ENCODE measurements at regions not wholly inside any gene's neighbourhood (a gene's known extent, or its start where the extent isn't known, plus 50 kb on each side); places are given as distances from the start of the nearest gene placed in this dataset.
A peak's percentile ranks its signal among the peaks of the same experiment; 100 is the strongest.

- DNase-seq (ENCODE audit: low read depth): peak; percentile 85
- H3K4me3 ChIP-seq (ENCODE audit: low read length): no peak overlapping the region
- TF ChIP-seq CTCF (conservative IDR thresholded peaks at IDR 0.05; ENCODE audit: low read length): no peak
Measured at GRCh38 chr16:59573528-59574271, 839.6 kb upstream of the GOT2 start.

GRCh38 chr16:59567496-59567895 lies 833.4 kb upstream of the GOT2 start:
- DNase-seq (ENCODE audit: low read depth): no peak
- H3K4me3 ChIP-seq (ENCODE audit: low read length): no peak overlapping the region
- TF ChIP-seq CTCF (conservative IDR thresholded peaks at IDR 0.05; ENCODE audit: low read length): no peak

DNA sequence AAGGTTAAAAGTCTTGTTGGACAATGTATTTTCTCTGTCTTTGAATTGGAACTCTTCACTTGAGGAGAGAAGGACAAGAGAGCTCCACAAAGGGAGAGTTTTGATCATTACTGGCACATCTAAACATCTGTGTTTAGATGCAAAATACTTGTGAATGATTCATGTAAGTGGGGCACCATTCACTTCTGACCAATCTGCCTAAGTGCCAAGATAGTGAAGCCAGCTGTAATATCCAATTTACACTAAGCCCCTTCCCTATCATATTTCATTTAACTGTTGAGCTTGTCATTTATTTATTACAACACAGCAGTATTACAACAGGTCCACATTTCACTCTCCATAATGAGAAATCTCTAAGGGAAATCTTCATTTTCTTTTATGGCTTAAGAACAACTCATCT lies 832.3 kb upstream of the GOT2 start:
- no peak overlapping the region for H3K4me3 ChIP-seq (ENCODE audit: low read length)
- no peak for TF ChIP-seq CTCF (conservative IDR thresholded peaks at IDR 0.05; ENCODE audit: low read length)
- peak; percentile 25 for DNase-seq (ENCODE audit: low read depth)

DNA sequence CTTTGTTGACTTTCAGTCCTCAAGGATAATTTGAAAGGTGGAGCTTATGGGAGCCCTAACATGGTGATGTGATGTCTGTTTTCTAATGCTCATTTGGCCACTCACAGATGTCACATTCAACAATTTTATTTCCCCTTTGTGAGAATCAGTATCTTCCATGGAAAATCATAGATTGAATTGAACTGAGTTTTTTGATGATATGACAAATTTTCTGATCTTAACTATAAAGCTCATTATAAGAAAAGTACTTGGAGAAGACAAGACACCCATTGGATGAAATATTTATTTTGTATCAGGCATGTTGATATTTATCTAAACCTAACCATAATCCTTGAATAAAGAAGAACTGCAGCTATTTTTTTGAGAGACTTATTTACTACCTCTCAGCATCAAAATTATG lies 824.6 kb upstream of the GOT2 start:
- DNase-seq (ENCODE audit: low read depth): no peak
- no peak overlapping the region for H3K4me3 ChIP-seq (ENCODE audit: low read length)
- TF ChIP-seq CTCF (conservative IDR thresholded peaks at IDR 0.05; ENCODE audit: low read length): no peak

- TF ChIP-seq CTCF (conservative IDR thresholded peaks at IDR 0.05; ENCODE audit: low read length): no peak
- no peak overlapping the region for H3K4me3 ChIP-seq (ENCODE audit: low read length)
- DNase-seq (ENCODE audit: low read depth): no peak
Measured at GRCh38 chr16:59552164-59552563, 818.0 kb upstream of the GOT2 start.

DNA sequence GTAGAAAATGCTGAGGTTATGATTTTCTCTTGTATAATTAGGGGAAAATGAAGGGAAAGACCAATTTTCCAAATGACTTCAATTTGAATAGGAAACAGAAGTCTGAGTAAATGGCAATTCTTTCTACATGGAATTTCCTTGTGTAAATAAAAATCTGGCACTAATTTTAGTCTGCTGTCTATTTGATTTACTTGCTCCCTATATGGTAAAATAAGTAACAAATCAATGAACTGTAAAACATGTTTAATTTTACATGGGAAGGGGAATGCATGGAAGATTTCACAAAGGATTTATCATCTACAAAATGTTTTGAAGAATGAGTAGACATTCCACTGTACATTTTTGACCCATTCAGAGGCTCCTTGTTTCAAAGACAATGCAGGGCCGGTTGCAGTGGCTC lies 811.6 kb upstream of the GOT2 start:
- no peak for TF ChIP-seq CTCF (conservative IDR thresholded peaks at IDR 0.05; ENCODE audit: low read length)
- peak; percentile 5 for DNase-seq (ENCODE audit: low read depth)
- H3K4me3 ChIP-seq (ENCODE audit: low read length): no peak overlapping the region

DNA sequence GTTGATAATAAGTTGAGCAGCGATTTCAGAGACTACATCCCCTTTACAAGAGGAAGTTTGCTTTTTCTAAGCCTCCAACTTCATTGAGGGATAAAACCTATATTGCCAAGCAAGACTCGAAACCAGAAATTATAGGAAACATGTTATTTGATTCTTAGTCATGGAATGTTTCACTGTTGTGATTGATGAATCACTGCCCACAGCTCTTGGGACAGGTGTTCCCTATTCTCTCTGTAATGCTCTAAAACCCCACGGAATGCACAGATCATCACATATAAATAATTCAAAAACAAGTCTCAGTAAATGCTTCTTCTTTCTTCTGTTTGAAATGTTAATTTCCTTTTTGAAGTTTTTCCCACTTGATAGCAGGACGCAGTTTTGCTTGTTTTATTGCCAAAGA lies 809.5 kb upstream of the GOT2 start:
- peak; percentile 54 for DNase-seq (ENCODE audit: low read depth)
- no peak for TF ChIP-seq CTCF (conservative IDR thresholded peaks at IDR 0.05; ENCODE audit: low read length)
- no peak overlapping the region for H3K4me3 ChIP-seq (ENCODE audit: low read length)

Measured in AG10803 (cell line).